HCT116 (cell line): ENCODE measurements at regions not wholly inside any gene's neighbourhood (a gene's known extent, or its start where the extent isn't known, plus 50 kb on each side); places are given as distances from the start of the nearest gene placed in this dataset.

Experiments
- EGR1 ChIP-seq: IDR thresholded peaks from 2 replicates; pipeline ENCODE4 v1.6.1; 2012; ENCODE audit warnings: low read depth
- EZH2phosphoT487 ChIP-seq: fragments of 200-600 bp; IDR thresholded peaks from 2 replicates; pipeline ENCODE4 v1.6.1; 2018; ENCODE audit warnings: antibody characterized with exemption, borderline replicate concordance
- POLR2A ChIP-seq: IDR thresholded peaks from 2 replicates; pipeline ENCODE4 v1.7.0; 2011; ENCODE audit warnings: borderline replicate concordance; ENCODE audit not compliant: insufficient read depth, insufficient read length; ENCODE audit errors: extremely low read depth
- RAD21 ChIP-seq: IDR thresholded peaks from 2 replicates; pipeline ENCODE4 v1.6.1; 2012; ENCODE audit warnings: low read depth, mild to moderate bottlenecking
- SP1 ChIP-seq: IDR thresholded peaks from 2 replicates; pipeline ENCODE4 v1.6.1; 2012; ENCODE audit warnings: low read depth
- SRF ChIP-seq: IDR thresholded peaks from 2 replicates; pipeline ENCODE4 v1.6.1; 2012; ENCODE audit warnings: low read depth
- TCF7L2 ChIP-seq: IDR thresholded peaks from 2 replicates; pipeline ENCODE4 v1.7.0; 2011; ENCODE audit warnings: borderline replicate concordance, inconsistent platforms; ENCODE audit not compliant: insufficient read depth, insufficient read length; ENCODE audit errors: extremely low read depth
- ZFX ChIP-seq: fragments of 450-650 bp; IDR thresholded peaks from 2 replicates; pipeline ENCODE4 v1.6.1; 2017
- TF ChIP-seq, protein P1 (sequence below), 3 experiments: fragments of 200-600 bp in 1 of 3; sonication (generic) in 1 of 3; IDR thresholded peaks in 2 of 3; conservative IDR thresholded peaks in 1 of 3; 2 replicates each; pipeline ENCODE4 v1.5.1; 2012 to 2017; ENCODE audit warnings: low read depth in 2 of 3, low read length in 2 of 3, antibody characterized with exemption in 1 of 3, borderline replicate concordance in 1 of 3, control low read depth in 1 of 3, mild to moderate bottlenecking in 1 of 3, mixed read lengths in 1 of 3, mixed run types in 1 of 3, moderate library complexity in 1 of 3; ENCODE audit not compliant: insufficient read depth in 1 of 3
- TF ChIP-seq, protein P2 (sequence below): IDR thresholded peaks from 2 replicates; pipeline ENCODE4 v1.6.1; 2012; ENCODE audit warnings: low read depth
- TF ChIP-seq, protein P3 (sequence below): IDR thresholded peaks from 2 replicates; pipeline ENCODE4 v1.6.1; 2012

DNA sequence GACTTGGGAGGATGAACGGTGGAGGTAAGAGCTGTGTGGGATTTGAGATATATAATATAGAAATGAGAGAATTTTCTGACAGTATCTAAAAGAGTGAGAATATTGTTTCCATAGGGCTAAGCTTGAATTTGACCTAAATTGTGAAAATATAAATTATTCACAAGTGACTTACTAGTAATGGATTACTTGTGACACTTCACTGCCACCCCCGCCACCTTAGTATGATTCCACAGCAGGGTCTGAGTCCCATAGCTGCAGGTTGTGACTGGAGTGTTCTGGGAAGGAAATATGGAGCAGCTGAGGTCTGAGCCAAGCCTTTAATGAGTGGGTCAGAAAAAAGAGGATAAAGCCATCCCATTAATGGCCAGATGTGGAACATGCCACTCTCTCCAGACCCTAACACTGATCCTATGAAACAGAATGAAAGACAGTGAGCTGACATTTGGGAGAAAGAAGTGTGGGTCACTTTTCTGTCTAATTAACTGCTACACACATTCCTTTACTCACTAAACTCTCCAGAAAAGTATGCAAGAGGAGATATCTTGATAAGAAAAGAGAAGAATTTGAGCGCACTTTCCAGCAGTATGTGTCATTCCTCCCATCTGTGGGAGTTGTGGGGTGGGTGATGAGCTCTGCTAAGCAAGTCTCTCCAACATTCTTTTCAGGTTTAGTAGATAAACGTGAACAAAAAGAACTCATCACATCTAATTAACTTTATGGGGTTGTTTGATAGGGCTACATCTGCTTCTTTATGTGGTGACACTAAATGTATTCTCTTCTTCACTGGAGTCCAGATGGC lies 1193.4 kb downstream of the SORCS3 start:
- TF ChIP-seq, protein P1, sequence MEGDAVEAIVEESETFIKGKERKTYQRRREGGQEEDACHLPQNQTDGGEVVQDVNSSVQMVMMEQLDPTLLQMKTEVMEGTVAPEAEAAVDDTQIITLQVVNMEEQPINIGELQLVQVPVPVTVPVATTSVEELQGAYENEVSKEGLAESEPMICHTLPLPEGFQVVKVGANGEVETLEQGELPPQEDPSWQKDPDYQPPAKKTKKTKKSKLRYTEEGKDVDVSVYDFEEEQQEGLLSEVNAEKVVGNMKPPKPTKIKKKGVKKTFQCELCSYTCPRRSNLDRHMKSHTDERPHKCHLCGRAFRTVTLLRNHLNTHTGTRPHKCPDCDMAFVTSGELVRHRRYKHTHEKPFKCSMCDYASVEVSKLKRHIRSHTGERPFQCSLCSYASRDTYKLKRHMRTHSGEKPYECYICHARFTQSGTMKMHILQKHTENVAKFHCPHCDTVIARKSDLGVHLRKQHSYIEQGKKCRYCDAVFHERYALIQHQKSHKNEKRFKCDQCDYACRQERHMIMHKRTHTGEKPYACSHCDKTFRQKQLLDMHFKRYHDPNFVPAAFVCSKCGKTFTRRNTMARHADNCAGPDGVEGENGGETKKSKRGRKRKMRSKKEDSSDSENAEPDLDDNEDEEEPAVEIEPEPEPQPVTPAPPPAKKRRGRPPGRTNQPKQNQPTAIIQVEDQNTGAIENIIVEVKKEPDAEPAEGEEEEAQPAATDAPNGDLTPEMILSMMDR (IDR thresholded peaks at IDR 0.05 in 2 of 3, conservative IDR thresholded peaks at IDR 0.05 in 1 of 3; ENCODE audit: borderline replicate concordance in 1 of 3, insufficient read depth in 1 of 3, low read depth in 2 of 3, low read length in 2 of 3): no peak
- TF ChIP-seq SP1 (no peak), ZFX (no peak), POLR2A (no peak), RAD21 (no peak), TCF7L2 (no peak), EZH2phosphoT487 (no peak), SRF (no peak), EGR1 (no peak)
- TF ChIP-seq, protein P2, sequence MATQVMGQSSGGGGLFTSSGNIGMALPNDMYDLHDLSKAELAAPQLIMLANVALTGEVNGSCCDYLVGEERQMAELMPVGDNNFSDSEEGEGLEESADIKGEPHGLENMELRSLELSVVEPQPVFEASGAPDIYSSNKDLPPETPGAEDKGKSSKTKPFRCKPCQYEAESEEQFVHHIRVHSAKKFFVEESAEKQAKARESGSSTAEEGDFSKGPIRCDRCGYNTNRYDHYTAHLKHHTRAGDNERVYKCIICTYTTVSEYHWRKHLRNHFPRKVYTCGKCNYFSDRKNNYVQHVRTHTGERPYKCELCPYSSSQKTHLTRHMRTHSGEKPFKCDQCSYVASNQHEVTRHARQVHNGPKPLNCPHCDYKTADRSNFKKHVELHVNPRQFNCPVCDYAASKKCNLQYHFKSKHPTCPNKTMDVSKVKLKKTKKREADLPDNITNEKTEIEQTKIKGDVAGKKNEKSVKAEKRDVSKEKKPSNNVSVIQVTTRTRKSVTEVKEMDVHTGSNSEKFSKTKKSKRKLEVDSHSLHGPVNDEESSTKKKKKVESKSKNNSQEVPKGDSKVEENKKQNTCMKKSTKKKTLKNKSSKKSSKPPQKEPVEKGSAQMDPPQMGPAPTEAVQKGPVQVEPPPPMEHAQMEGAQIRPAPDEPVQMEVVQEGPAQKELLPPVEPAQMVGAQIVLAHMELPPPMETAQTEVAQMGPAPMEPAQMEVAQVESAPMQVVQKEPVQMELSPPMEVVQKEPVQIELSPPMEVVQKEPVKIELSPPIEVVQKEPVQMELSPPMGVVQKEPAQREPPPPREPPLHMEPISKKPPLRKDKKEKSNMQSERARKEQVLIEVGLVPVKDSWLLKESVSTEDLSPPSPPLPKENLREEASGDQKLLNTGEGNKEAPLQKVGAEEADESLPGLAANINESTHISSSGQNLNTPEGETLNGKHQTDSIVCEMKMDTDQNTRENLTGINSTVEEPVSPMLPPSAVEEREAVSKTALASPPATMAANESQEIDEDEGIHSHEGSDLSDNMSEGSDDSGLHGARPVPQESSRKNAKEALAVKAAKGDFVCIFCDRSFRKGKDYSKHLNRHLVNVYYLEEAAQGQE: no peak
- TF ChIP-seq, protein P3, sequence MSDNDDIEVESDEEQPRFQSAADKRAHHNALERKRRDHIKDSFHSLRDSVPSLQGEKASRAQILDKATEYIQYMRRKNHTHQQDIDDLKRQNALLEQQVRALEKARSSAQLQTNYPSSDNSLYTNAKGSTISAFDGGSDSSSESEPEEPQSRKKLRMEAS: no peak
